ENCODE measurements at regions not wholly inside any gene's neighbourhood (a gene's known extent, or its start where the extent isn't known, plus 50 kb on each side); places are given as distances from the start of the nearest gene placed in this dataset.
"Not testable (repeated sequence)": the region's sequence is repeated elsewhere in the genome, so short reads cannot be mapped to it uniquely, and the experiment has no call there.

GRCh38 chr14:104256025-104256424, 117.6 kb downstream of the KIF26A start:
- H2AFZ ChIP-seq (ENCODE audit: low read depth, low read length): no peak overlapping the region
- H3K4me1 ChIP-seq (ENCODE audit: insufficient read depth, low read length): no peaks in the 10 kb centered on the region
- H3K4me3 ChIP-seq (ENCODE audit: low read length): no peak overlapping the region
- no peaks in the 10 kb centered on the region for H3K9me3 ChIP-seq (ENCODE audit: low read length)
- H3K36me3 ChIP-seq (ENCODE audit: insufficient read depth, low read length): no peaks in the 10 kb centered on the region
- H3K27me3 ChIP-seq (ENCODE audit: insufficient read depth, low read length): peaks cover 3% of the 10 kb centered on the region

- no peaks in the 10 kb centered on the region for H3K9me3 ChIP-seq (ENCODE audit: low read length)
- H3K27me3 ChIP-seq (ENCODE audit: insufficient read depth, low read length): no peaks in the 10 kb centered on the region
- no peak overlapping the region for H2AFZ ChIP-seq (ENCODE audit: low read depth, low read length)
- no peaks in the 10 kb centered on the region for H3K4me1 ChIP-seq (ENCODE audit: insufficient read depth, low read length)
- H3K36me3 ChIP-seq (ENCODE audit: insufficient read depth, low read length): no peaks in the 10 kb centered on the region
- H3K4me3 ChIP-seq (ENCODE audit: low read length): no peak overlapping the region
Observed at GRCh38 chr14:104262515-104263514, 124.4 kb downstream of the KIF26A start.

GRCh38 chr14:104263675-104264358, 125.4 kb downstream of the KIF26A start:
- Histone ChIP-seq H3K4me1 (ENCODE audit: insufficient read depth, low read length) (no peaks in the 10 kb centered on the region), H3K4me3 (ENCODE audit: low read length) (no peak overlapping the region), H2AFZ (ENCODE audit: low read depth, low read length) (no peak overlapping the region), H3K9me3 (ENCODE audit: low read length) (no peaks in the 10 kb centered on the region), H3K27me3 (ENCODE audit: insufficient read depth, low read length) (no peaks in the 10 kb centered on the region), H3K36me3 (ENCODE audit: insufficient read depth, low read length) (no peaks in the 10 kb centered on the region)

- no peaks in the 10 kb centered on the region for H3K27me3 ChIP-seq (ENCODE audit: insufficient read depth, low read length)
- H2AFZ ChIP-seq (ENCODE audit: low read depth, low read length): no peak overlapping the region
- H3K4me3 ChIP-seq (ENCODE audit: low read length): no peak overlapping the region
- H3K9me3 ChIP-seq (ENCODE audit: low read length): no peaks in the 10 kb centered on the region
- no peaks in the 10 kb centered on the region for H3K36me3 ChIP-seq (ENCODE audit: insufficient read depth, low read length)
- H3K4me1 ChIP-seq (ENCODE audit: insufficient read depth, low read length): no peaks in the 10 kb centered on the region
Observed at GRCh38 chr14:104264495-104265265, 126.3 kb downstream of the KIF26A start.

GRCh38 chr14:104265918-104266630, 127.7 kb downstream of the KIF26A start:
- Histone ChIP-seq H3K27me3 (ENCODE audit: insufficient read depth, low read length) (no peaks in the 10 kb centered on the region), H3K36me3 (ENCODE audit: insufficient read depth, low read length) (no peaks in the 10 kb centered on the region), H3K4me1 (ENCODE audit: insufficient read depth, low read length) (no peaks in the 10 kb centered on the region), H3K9me3 (ENCODE audit: low read length) (no peaks in the 10 kb centered on the region), H2AFZ (ENCODE audit: low read depth, low read length) (no peak overlapping the region), H3K4me3 (ENCODE audit: low read length) (no peak overlapping the region)

GRCh38 chr14:104266631-104267575, 128.5 kb downstream of the KIF26A start:
- Histone ChIP-seq H3K27me3 (ENCODE audit: insufficient read depth, low read length) (no peaks in the 10 kb centered on the region), H3K4me3 (ENCODE audit: low read length) (no peak overlapping the region), H3K4me1 (ENCODE audit: insufficient read depth, low read length) (no peaks in the 10 kb centered on the region), H2AFZ (ENCODE audit: low read depth, low read length) (no peak overlapping the region), H3K36me3 (ENCODE audit: insufficient read depth, low read length) (no peaks in the 10 kb centered on the region), H3K9me3 (ENCODE audit: low read length) (no peaks in the 10 kb centered on the region)

- H3K27me3 ChIP-seq (ENCODE audit: insufficient read depth, low read length): no peaks in the 10 kb centered on the region
- H3K4me3 ChIP-seq (ENCODE audit: low read length): no peak overlapping the region
- H3K4me1 ChIP-seq (ENCODE audit: insufficient read depth, low read length): no peaks in the 10 kb centered on the region
- H2AFZ ChIP-seq (ENCODE audit: low read depth, low read length): no peak overlapping the region
- H3K9me3 ChIP-seq (ENCODE audit: low read length): no peaks in the 10 kb centered on the region
- no peaks in the 10 kb centered on the region for H3K36me3 ChIP-seq (ENCODE audit: insufficient read depth, low read length)
Observed at GRCh38 chr14:104267895-104268294, 129.5 kb downstream of the KIF26A start.

- Histone ChIP-seq H3K4me1 (ENCODE audit: insufficient read depth, low read length) (no peaks in the 10 kb centered on the region), H3K36me3 (ENCODE audit: insufficient read depth, low read length) (no peaks in the 10 kb centered on the region), H3K27me3 (ENCODE audit: insufficient read depth, low read length) (no peaks in the 10 kb centered on the region), H2AFZ (ENCODE audit: low read depth, low read length) (no peak overlapping the region), H3K4me3 (ENCODE audit: low read length) (no peak overlapping the region), H3K9me3 (ENCODE audit: low read length) (no peaks in the 10 kb centered on the region)
Observed at GRCh38 chr14:104268295-104268694, 129.9 kb downstream of the KIF26A start.

GRCh38 chr14:104268725-104269436, 130.5 kb downstream of the KIF26A start:
- H3K9me3 ChIP-seq (ENCODE audit: low read length): no peaks in the 10 kb centered on the region
- no peaks in the 10 kb centered on the region for H3K4me1 ChIP-seq (ENCODE audit: insufficient read depth, low read length)
- H3K4me3 ChIP-seq (ENCODE audit: low read length): no peak overlapping the region
- H3K36me3 ChIP-seq (ENCODE audit: insufficient read depth, low read length): no peaks in the 10 kb centered on the region
- no peak overlapping the region for H2AFZ ChIP-seq (ENCODE audit: low read depth, low read length)
- H3K27me3 ChIP-seq (ENCODE audit: insufficient read depth, low read length): no peaks in the 10 kb centered on the region

GRCh38 chr14:104269511-104270241, 131.3 kb downstream of the KIF26A start:
- not testable (repeated sequence) for H2AFZ ChIP-seq (ENCODE audit: low read depth, low read length); H3K4me3 ChIP-seq (ENCODE audit: low read length); H3K27me3 ChIP-seq (ENCODE audit: insufficient read depth, low read length); H3K9me3 ChIP-seq (ENCODE audit: low read length); H3K4me1 ChIP-seq (ENCODE audit: insufficient read depth, low read length); H3K36me3 ChIP-seq (ENCODE audit: insufficient read depth, low read length)

- Histone ChIP-seq H3K9me3 (ENCODE audit: low read length) (no peaks in the 10 kb centered on the region), H2AFZ (ENCODE audit: low read depth, low read length) (no peak overlapping the region), H3K4me3 (ENCODE audit: low read length) (no peak overlapping the region), H3K4me1 (ENCODE audit: insufficient read depth, low read length) (no peaks in the 10 kb centered on the region), H3K27me3 (ENCODE audit: insufficient read depth, low read length) (no peaks in the 10 kb centered on the region), H3K36me3 (ENCODE audit: insufficient read depth, low read length) (no peaks in the 10 kb centered on the region)
Observed at GRCh38 chr14:104271391-104271790, 133.0 kb downstream of the KIF26A start.

Measured in neuron (in vitro differentiated cells).